ENCODE measurements at regions not wholly inside any gene's neighbourhood (a gene's known extent, or its start where the extent isn't known, plus 50 kb on each side); places are given as distances from the start of the nearest gene placed in this dataset.
"Not testable (repeated sequence)": the region's sequence is repeated elsewhere in the genome, so short reads cannot be mapped to it uniquely, and the experiment has no call there.

DNA sequence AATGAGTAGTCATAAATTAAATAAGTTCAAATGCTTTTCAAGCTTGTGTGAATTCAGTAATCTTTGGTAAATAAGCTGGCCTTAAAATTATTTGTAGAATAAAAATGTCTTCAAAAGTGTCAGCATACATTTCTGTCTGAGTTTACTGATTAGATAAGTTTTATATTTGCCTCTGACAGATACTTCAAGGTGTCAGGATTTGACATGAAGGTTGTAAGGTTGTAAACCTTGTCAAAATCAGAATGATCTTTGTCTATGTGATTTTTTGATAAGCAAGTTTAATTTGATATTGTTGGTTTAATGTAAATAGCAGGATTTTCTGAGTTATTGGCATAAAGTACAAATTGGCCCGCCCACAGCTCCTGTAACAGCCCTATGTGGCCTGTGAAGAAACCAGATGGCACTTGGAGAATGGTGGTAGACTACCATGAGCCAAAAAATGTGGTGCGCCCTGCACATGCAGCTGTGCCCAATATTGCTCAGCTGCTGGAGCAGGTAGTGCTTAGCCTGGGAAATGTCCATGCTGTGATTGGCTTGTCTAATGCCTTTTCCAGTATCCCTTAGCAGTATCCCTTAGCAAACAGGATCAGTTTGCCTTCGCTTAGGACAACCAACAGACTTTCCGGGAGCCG lies 188.0 kb upstream of the SPHKAP start:
- H3K27me3 ChIP-seq (ENCODE audit: low read depth, low read length) = no peaks in the 10 kb centered on the region
- H3K27ac ChIP-seq (ENCODE audit: low read length) = no peak overlapping the region
- no peaks in the 10 kb centered on the region for H3K4me1 ChIP-seq (ENCODE audit: control insufficient read depth in 1 of 2, insufficient read depth in 2 of 2, low read length in 2 of 2)
- no peak overlapping the region for H3K4me3 ChIP-seq (ENCODE audit: low read depth in 1 of 2, low read length in 2 of 2)
- peaks cover 0 to 6% of the 10 kb centered on the region in 2 donors for H3K9me3 ChIP-seq (ENCODE audit: control insufficient read depth in 1 of 2, low read length in 2 of 2)
- H3K36me3 ChIP-seq (ENCODE audit: control insufficient read depth in 1 of 2, insufficient read depth in 2 of 2, low read length in 2 of 2) = no peaks in the 10 kb centered on the region

DNA sequence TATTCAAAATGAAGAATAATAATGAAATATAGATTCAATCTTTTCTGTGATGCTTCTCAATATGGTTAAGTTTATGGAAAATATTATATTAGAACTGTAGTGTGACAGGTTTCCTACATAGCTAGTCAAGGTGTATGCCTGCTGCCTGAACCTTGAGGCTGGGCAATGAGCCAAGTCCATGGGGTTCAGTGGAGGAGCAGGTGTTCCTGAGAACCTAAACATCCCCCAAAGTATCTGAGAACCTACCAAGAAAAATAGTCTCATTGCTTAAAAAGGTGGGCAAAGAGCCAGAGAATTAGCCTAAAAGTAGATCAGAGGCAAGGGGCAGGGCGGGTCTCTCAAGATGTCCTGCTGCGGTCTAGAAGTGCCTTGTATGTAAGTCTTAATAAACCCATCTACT lies 185.9 kb upstream of the SPHKAP start:
- Histone ChIP-seq H3K27me3 (ENCODE audit: low read depth, low read length) (no peaks in the 10 kb centered on the region), H3K4me3 (ENCODE audit: low read depth in 1 of 2, low read length in 2 of 2) (no peak overlapping the region), H3K27ac (ENCODE audit: low read length) (no peak overlapping the region), H3K4me1 (ENCODE audit: control insufficient read depth in 1 of 2, insufficient read depth in 2 of 2, low read length in 2 of 2) (no peaks in the 10 kb centered on the region), H3K9me3 (ENCODE audit: control insufficient read depth in 1 of 2, low read length in 2 of 2) (peaks cover 0 to 3% of the 10 kb centered on the region in 2 donors), H3K36me3 (ENCODE audit: control insufficient read depth in 1 of 2, insufficient read depth in 2 of 2, low read length in 2 of 2) (no peaks in the 10 kb centered on the region)

- no peak overlapping the region for H3K27ac ChIP-seq (ENCODE audit: low read length)
- H3K27me3 ChIP-seq (ENCODE audit: low read depth, low read length) = no peaks in the 10 kb centered on the region
- no peaks in the 10 kb centered on the region for H3K4me1 ChIP-seq (ENCODE audit: control insufficient read depth in 1 of 2, insufficient read depth in 2 of 2, low read length in 2 of 2)
- no peaks in the 10 kb centered on the region for H3K9me3 ChIP-seq (ENCODE audit: control insufficient read depth in 1 of 2, low read length in 2 of 2)
- no peaks in the 10 kb centered on the region for H3K36me3 ChIP-seq (ENCODE audit: control insufficient read depth in 1 of 2, insufficient read depth in 2 of 2, low read length in 2 of 2)
- H3K4me3 ChIP-seq (ENCODE audit: low read depth in 1 of 2, low read length in 2 of 2) = no peak overlapping the region
Measured at GRCh38 chr2:228359473-228359872, 178.0 kb upstream of the SPHKAP start.

DNA sequence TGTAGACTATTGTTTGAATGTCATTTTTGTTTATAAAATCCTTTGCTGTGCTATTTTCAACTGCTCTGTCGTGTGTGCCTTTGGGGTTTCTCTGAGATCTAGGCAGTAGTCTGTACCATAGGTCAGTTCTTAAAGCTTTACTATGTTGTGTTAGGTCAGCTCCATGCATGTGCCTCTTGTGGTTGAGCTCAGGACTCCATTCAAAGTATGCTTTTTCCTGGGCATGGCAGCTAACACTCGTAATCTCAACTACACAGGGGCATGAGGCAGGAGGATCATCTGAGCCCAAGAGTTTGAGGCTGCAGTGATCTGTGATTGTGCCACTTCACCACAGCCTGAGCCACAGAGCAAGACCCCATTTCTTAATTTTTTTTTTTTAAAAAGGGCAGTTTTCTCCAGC lies 174.4 kb upstream of the SPHKAP start:
- Histone ChIP-seq H3K9me3 (ENCODE audit: control insufficient read depth in 1 of 2, low read length in 2 of 2) (no peaks in the 10 kb centered on the region), H3K36me3 (ENCODE audit: control insufficient read depth in 1 of 2, insufficient read depth in 2 of 2, low read length in 2 of 2) (no peaks in the 10 kb centered on the region), H3K4me3 (ENCODE audit: low read depth in 1 of 2, low read length in 2 of 2) (no peak overlapping the region), H3K4me1 (ENCODE audit: control insufficient read depth in 1 of 2, insufficient read depth in 2 of 2, low read length in 2 of 2) (no peaks in the 10 kb centered on the region), H3K27ac (ENCODE audit: low read length) (no peak overlapping the region), H3K27me3 (ENCODE audit: low read depth, low read length) (no peaks in the 10 kb centered on the region)

- not testable (repeated sequence) for H3K4me1 ChIP-seq (ENCODE audit: control insufficient read depth in 1 of 2, insufficient read depth in 2 of 2, low read length in 2 of 2)
Measured at GRCh38 chr2:228352980-228353379, 171.5 kb upstream of the SPHKAP start.

DNA sequence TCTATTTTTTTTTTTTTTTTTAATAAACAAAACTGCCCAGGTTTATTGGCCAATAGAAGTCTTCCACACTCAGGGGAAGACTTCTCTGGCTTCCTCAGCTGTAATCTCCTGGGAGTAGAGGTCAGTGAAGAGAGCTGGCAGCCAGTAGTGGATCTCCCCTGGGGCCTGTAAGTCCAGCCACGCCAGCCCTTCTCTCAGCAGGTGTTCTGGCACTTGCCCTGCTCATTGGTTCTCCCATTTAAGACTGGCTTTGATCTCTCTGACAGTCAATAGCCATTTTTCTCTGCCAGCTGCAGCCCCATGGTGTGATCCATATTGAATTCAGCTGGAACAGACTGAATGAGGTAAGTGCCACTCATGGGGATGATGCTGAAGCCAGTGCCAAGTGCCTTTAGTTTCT lies 170.6 kb upstream of the SPHKAP start:
- H3K27ac ChIP-seq (ENCODE audit: low read length) = no peak overlapping the region
- no peaks in the 10 kb centered on the region for H3K4me1 ChIP-seq (ENCODE audit: control insufficient read depth in 1 of 2, insufficient read depth in 2 of 2, low read length in 2 of 2)
- H3K36me3 ChIP-seq (ENCODE audit: control insufficient read depth in 1 of 2, insufficient read depth in 2 of 2, low read length in 2 of 2) = no peaks in the 10 kb centered on the region
- no peaks in the 10 kb centered on the region for H3K9me3 ChIP-seq (ENCODE audit: control insufficient read depth in 1 of 2, low read length in 2 of 2)
- H3K4me3 ChIP-seq (ENCODE audit: low read depth in 1 of 2, low read length in 2 of 2) = no peak overlapping the region
- no peaks in the 10 kb centered on the region for H3K27me3 ChIP-seq (ENCODE audit: low read depth, low read length)

More at GRCh38 chr2:228352980-228353379, 171.5 kb upstream of the SPHKAP start:
- not testable (repeated sequence) for H3K4me3 ChIP-seq (ENCODE audit: low read depth in 1 of 2, low read length in 2 of 2); H3K9me3 ChIP-seq (ENCODE audit: control insufficient read depth in 1 of 2, low read length in 2 of 2); H3K36me3 ChIP-seq (ENCODE audit: control insufficient read depth in 1 of 2, insufficient read depth in 2 of 2, low read length in 2 of 2); H3K27ac ChIP-seq (ENCODE audit: low read length); H3K27me3 ChIP-seq (ENCODE audit: low read depth, low read length)

- no peaks in the 10 kb centered on the region for H3K27me3 ChIP-seq (ENCODE audit: low read depth, low read length)
- no peaks in the 10 kb centered on the region for H3K9me3 ChIP-seq (ENCODE audit: control insufficient read depth in 1 of 2, low read length in 2 of 2)
- H3K36me3 ChIP-seq (ENCODE audit: control insufficient read depth in 1 of 2, insufficient read depth in 2 of 2, low read length in 2 of 2) = no peaks in the 10 kb centered on the region
- H3K27ac ChIP-seq (ENCODE audit: low read length) = no peak overlapping the region
- no peaks in the 10 kb centered on the region for H3K4me1 ChIP-seq (ENCODE audit: control insufficient read depth in 1 of 2, insufficient read depth in 2 of 2, low read length in 2 of 2)
- no peak overlapping the region for H3K4me3 ChIP-seq (ENCODE audit: low read depth in 1 of 2, low read length in 2 of 2)
Measured at GRCh38 chr2:228348516-228349064, 167.1 kb upstream of the SPHKAP start.

DNA sequence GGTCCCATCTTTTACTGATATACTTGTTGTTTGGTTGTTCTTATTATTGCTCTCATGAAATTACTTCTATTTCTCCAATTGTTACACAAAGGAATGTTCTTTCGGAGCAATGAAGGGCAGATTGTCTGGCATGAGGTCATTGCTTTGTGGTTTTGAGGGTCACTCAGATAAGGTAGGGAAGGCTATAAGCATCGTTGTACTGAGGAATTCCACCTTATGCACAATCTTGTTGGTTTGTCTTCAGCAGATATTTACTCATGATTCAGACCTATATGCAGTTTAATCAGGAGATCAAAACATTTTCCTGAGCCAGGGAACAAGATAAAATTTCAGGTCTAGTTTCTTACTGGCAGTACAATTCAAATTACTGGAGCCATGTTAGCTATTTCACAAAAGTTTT lies 163.0 kb upstream of the SPHKAP start:
- H3K36me3 ChIP-seq (ENCODE audit: control insufficient read depth in 1 of 2, insufficient read depth in 2 of 2, low read length in 2 of 2) = no peaks in the 10 kb centered on the region
- no peaks in the 10 kb centered on the region for H3K4me1 ChIP-seq (ENCODE audit: control insufficient read depth in 1 of 2, insufficient read depth in 2 of 2, low read length in 2 of 2)
- H3K4me3 ChIP-seq (ENCODE audit: low read depth in 1 of 2, low read length in 2 of 2) = no peak overlapping the region
- no peak overlapping the region for H3K27ac ChIP-seq (ENCODE audit: low read length)
- H3K9me3 ChIP-seq (ENCODE audit: control insufficient read depth in 1 of 2, low read length in 2 of 2) = peaks cover 0 to 3% of the 10 kb centered on the region in 2 donors
- no peaks in the 10 kb centered on the region for H3K27me3 ChIP-seq (ENCODE audit: low read depth, low read length)

- H3K36me3 ChIP-seq (ENCODE audit: control insufficient read depth in 1 of 2, insufficient read depth in 2 of 2, low read length in 2 of 2) = no peaks in the 10 kb centered on the region
- H3K4me1 ChIP-seq (ENCODE audit: control insufficient read depth in 1 of 2, insufficient read depth in 2 of 2, low read length in 2 of 2) = no peaks in the 10 kb centered on the region
- no peak overlapping the region for H3K27ac ChIP-seq (ENCODE audit: low read length)
- H3K9me3 ChIP-seq (ENCODE audit: control insufficient read depth in 1 of 2, low read length in 2 of 2) = peaks cover 0 to 4% of the 10 kb centered on the region in 2 donors
- no peak overlapping the region for H3K4me3 ChIP-seq (ENCODE audit: low read depth in 1 of 2, low read length in 2 of 2)
- H3K27me3 ChIP-seq (ENCODE audit: low read depth, low read length) = no peaks in the 10 kb centered on the region
Measured at GRCh38 chr2:228339525-228339924, 158.0 kb upstream of the SPHKAP start.

- no peaks in the 10 kb centered on the region for H3K4me1 ChIP-seq (ENCODE audit: control insufficient read depth in 1 of 2, insufficient read depth in 2 of 2, low read length in 2 of 2)
- H3K9me3 ChIP-seq (ENCODE audit: control insufficient read depth in 1 of 2, low read length in 2 of 2) = no peaks in the 10 kb centered on the region
- H3K27me3 ChIP-seq (ENCODE audit: low read depth, low read length) = no peaks in the 10 kb centered on the region
- H3K4me3 ChIP-seq (ENCODE audit: low read depth in 1 of 2, low read length in 2 of 2) = no peak overlapping the region
- H3K36me3 ChIP-seq (ENCODE audit: control insufficient read depth in 1 of 2, insufficient read depth in 2 of 2, low read length in 2 of 2) = no peaks in the 10 kb centered on the region
- no peak overlapping the region for H3K27ac ChIP-seq (ENCODE audit: low read length)
Measured at GRCh38 chr2:228334180-228334579, 152.7 kb upstream of the SPHKAP start.

- no peak overlapping the region for H3K4me3 ChIP-seq (ENCODE audit: low read depth in 1 of 2, low read length in 2 of 2)
- peaks cover 3 to 13% of the 10 kb centered on the region in 2 donors for H3K9me3 ChIP-seq (ENCODE audit: control insufficient read depth in 1 of 2, low read length in 2 of 2)
- H3K27ac ChIP-seq (ENCODE audit: low read length) = no peak overlapping the region
- no peaks in the 10 kb centered on the region for H3K27me3 ChIP-seq (ENCODE audit: low read depth, low read length)
- no peaks in the 10 kb centered on the region for H3K36me3 ChIP-seq (ENCODE audit: control insufficient read depth in 1 of 2, insufficient read depth in 2 of 2, low read length in 2 of 2)
- no peaks in the 10 kb centered on the region for H3K4me1 ChIP-seq (ENCODE audit: control insufficient read depth in 1 of 2, insufficient read depth in 2 of 2, low read length in 2 of 2)
Measured at GRCh38 chr2:228329282-228329681, 147.8 kb upstream of the SPHKAP start.

- H3K27me3 ChIP-seq (ENCODE audit: low read depth, low read length) = no peaks in the 10 kb centered on the region
- no peak overlapping the region for H3K4me3 ChIP-seq (ENCODE audit: low read depth in 1 of 2, low read length in 2 of 2)
- H3K36me3 ChIP-seq (ENCODE audit: control insufficient read depth in 1 of 2, insufficient read depth in 2 of 2, low read length in 2 of 2) = no peaks in the 10 kb centered on the region
- no peak overlapping the region for H3K27ac ChIP-seq (ENCODE audit: low read length)
- H3K9me3 ChIP-seq (ENCODE audit: control insufficient read depth in 1 of 2, low read length in 2 of 2) = peaks cover 0 to 3% of the 10 kb centered on the region in 2 donors
- no peaks in the 10 kb centered on the region for H3K4me1 ChIP-seq (ENCODE audit: control insufficient read depth in 1 of 2, insufficient read depth in 2 of 2, low read length in 2 of 2)
Measured at GRCh38 chr2:228321015-228321414, 139.5 kb upstream of the SPHKAP start.
